ENCODE measurements at regions not wholly inside any gene's neighbourhood (a gene's known extent, or its start where the extent isn't known, plus 50 kb on each side); places are given as distances from the start of the nearest gene placed in this dataset.

DNA sequence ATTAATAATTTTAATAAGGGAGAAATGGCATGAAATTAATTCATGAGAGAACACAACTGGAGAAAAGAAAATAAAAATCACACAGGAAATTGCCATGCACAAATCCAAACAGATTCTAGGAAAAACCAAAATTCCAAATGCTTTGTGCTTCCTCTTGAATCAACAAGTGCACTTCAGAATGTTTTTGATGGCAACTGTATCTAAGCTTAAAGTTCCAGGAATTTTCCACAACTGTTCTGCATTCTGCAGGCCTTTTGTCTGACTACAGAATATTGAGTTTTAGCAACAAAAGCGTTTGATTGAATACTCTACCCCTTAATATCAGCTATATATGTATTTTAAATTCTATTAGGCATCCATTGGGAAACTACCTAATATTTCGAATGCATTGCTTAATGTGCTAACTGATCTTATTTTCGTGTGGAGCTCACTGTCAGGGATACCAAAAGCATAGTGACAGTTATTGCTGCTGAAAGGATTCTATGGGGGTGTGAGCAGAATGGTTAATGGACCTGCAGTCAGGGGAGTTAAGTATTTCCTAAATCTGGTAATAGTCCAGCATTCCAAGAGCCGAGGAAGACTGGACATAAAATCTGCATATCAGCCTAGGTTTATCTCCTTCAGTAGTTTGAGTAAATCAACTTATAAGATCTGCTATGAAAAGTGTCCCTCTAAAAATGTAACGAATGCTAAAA, 482.7 kb upstream of the POU3F3 start:
- 50 to 66% (median 60%) methylated on average over 5 of the region's 5 CpGs for WGBS, 5 donors
- no peaks in the 10 kb centered on the region for H3K9me3 ChIP-seq
- intact Hi-C loops (cut with DNase I; ENCODE audit: low total_unique reads), result no loop called here
- H3K36me3 ChIP-seq, result no peaks in the 10 kb centered on the region
- DNase-seq, result no peak
- no peaks in the 10 kb centered on the region for H3K27me3 ChIP-seq (replicated peaks in 1 of 7)
- no peaks in the 10 kb centered on the region for H3K4me1 ChIP-seq
- H3K27ac ChIP-seq, result no peak overlapping the region
- TF ChIP-seq POLR2A (IDR thresholded peaks at IDR 0.05), result no peak
- no peak for TF ChIP-seq POLR2AphosphoS5 (IDR thresholded peaks at IDR 0.05)
- TF ChIP-seq, protein P1, sequence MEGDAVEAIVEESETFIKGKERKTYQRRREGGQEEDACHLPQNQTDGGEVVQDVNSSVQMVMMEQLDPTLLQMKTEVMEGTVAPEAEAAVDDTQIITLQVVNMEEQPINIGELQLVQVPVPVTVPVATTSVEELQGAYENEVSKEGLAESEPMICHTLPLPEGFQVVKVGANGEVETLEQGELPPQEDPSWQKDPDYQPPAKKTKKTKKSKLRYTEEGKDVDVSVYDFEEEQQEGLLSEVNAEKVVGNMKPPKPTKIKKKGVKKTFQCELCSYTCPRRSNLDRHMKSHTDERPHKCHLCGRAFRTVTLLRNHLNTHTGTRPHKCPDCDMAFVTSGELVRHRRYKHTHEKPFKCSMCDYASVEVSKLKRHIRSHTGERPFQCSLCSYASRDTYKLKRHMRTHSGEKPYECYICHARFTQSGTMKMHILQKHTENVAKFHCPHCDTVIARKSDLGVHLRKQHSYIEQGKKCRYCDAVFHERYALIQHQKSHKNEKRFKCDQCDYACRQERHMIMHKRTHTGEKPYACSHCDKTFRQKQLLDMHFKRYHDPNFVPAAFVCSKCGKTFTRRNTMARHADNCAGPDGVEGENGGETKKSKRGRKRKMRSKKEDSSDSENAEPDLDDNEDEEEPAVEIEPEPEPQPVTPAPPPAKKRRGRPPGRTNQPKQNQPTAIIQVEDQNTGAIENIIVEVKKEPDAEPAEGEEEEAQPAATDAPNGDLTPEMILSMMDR (IDR thresholded peaks at IDR 0.05 in 8 of 11, conservative IDR thresholded peaks at IDR 0.05 in 3 of 11), result no peak
- H3K4me3 ChIP-seq, result no peak overlapping the region

DNA sequence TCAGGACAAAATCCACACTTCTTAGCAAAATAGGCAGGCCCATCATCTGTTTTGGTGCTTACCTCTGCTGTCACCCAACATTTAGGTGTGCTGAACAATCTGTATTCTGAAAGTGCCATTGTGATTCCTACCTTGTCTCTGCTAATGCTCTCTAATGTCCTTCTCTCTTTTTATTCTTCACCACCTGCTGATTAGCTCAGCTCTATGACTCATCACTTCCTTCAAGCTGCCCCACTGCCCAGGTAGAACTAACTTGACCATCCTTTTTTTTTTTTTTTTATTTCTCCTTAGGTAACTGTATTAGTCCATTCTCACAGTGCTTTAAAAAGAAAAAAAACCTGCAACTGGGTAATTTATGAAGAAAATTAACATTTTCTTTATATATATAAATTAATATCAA, 478.7 kb upstream of the POU3F3 start:
- Histone ChIP-seq H3K4me3 (no peak overlapping the region), H3K4me1 (peaks cover 0 to 4% (median 0%) of the 10 kb centered on the region in 6 donors), H3K27me3 (replicated peaks in 1 of 7) (no peaks in the 10 kb centered on the region), H3K27ac (no peak overlapping the region), H3K36me3 (no peaks in the 10 kb centered on the region), H3K9me3 (no peaks in the 10 kb centered on the region)
- DNase-seq, result no peak
- TF ChIP-seq POLR2A (IDR thresholded peaks at IDR 0.05) (no peak), POLR2AphosphoS5 (IDR thresholded peaks at IDR 0.05) (no peak)
- TF ChIP-seq, protein P1 (IDR thresholded peaks at IDR 0.05 in 8 of 11, conservative IDR thresholded peaks at IDR 0.05 in 3 of 11), result no peak
- intact Hi-C loops (cut with DNase I; ENCODE audit: low total_unique reads), result no loop called here

DNA sequence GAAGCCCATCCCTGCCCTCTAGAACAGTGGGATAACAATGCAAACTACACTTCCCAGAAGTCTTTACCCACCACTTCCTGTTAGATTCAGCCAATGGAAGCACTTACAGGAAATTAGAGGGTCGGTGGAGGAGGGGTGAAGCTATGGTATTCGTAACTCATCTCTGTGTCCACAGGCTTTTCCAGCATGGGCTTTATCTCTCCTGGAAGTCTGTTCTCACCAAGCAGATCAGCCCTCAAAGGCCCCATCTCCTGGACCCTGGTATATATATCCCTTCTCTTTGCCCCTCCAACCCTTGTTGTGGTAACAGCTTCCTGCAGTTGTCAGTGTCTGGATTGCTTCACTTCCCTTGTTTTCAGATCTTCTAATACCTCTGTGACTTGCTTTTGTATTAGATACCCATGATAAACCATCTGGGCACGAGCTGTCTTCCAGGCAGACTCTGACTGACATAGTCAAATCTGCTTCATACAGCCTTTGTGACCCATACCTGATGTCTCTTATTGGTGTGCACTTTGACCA, 475.0 kb upstream of the POU3F3 start:
- no peak for TF ChIP-seq POLR2A (IDR thresholded peaks at IDR 0.05)
- no peak for TF ChIP-seq POLR2AphosphoS5 (IDR thresholded peaks at IDR 0.05)
- TF ChIP-seq, protein P1 (IDR thresholded peaks at IDR 0.05 in 8 of 11, conservative IDR thresholded peaks at IDR 0.05 in 3 of 11), result no peak
- H3K27me3 ChIP-seq (replicated peaks in 1 of 7), result no peaks in the 10 kb centered on the region
- DNase-seq, result no peak
- H3K4me3 ChIP-seq, result peak overlapping the region in 6 of 8 donors; percentile 3 to 66 (median 26)
- H3K36me3 ChIP-seq, result no peaks in the 10 kb centered on the region
- intact Hi-C loops (cut with DNase I; ENCODE audit: low total_unique reads), result no loop called here
- no peaks in the 10 kb centered on the region for H3K9me3 ChIP-seq
- H3K27ac ChIP-seq, result peak overlapping the region in 3 of 8 donors; percentile 50 to 64 (median 62)
- 1 to 5% (median 3%) methylated on average over 3 of the region's 3 CpGs for WGBS, 5 donors
- H3K4me1 ChIP-seq, result peaks cover 0 to 4% (median 0%) of the 10 kb centered on the region in 6 donors

DNA sequence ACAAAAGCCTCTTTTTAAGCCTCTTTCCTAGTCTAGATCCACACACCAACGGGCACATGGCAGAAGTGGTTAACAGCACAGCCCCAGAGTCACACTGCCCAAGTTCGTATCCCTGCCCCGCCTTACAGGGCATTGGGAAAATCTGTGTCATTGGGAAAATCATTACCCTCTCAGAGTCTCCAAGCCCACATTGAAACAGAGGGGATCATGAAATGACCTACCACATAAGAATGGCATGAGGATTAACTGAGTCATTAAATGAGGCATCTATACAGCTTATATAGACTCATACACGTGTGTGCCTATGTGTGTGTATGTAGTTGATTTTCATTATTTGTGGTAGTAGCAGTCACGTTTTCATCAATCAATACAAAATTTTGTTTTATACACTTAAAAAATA, 469.0 kb upstream of the POU3F3 start:
- Histone ChIP-seq H3K9me3 (peaks cover 0 to 8% (median 3%) of the 10 kb centered on the region in 8 donors), H3K36me3 (no peaks in the 10 kb centered on the region), H3K27me3 (replicated peaks in 1 of 7) (no peaks in the 10 kb centered on the region), H3K4me3 (no peak overlapping the region), H3K27ac (no peak overlapping the region), H3K4me1 (no peaks in the 10 kb centered on the region)
- TF ChIP-seq, protein P1 (IDR thresholded peaks at IDR 0.05 in 8 of 11, conservative IDR thresholded peaks at IDR 0.05 in 3 of 11), result no peak
- TF ChIP-seq POLR2AphosphoS5 (IDR thresholded peaks at IDR 0.05) (no peak), POLR2A (IDR thresholded peaks at IDR 0.05) (no peak)
- no peak for DNase-seq
- 72 to 89% (median 88%) methylated on average over 5 of the region's 5 CpGs for WGBS, 5 donors
- intact Hi-C loops (cut with DNase I; ENCODE audit: low total_unique reads), result no loop called here

Data from spleen (tissue), 11 donors.